ENCODE measurements at regions not wholly inside any gene's neighbourhood (a gene's known extent, or its start where the extent isn't known, plus 50 kb on each side); places are given as distances from the start of the nearest gene placed in this dataset.
"Not testable (repeated sequence)": the region's sequence is repeated elsewhere in the genome, so short reads cannot be mapped to it uniquely, and the experiment has no call there.

DNA sequence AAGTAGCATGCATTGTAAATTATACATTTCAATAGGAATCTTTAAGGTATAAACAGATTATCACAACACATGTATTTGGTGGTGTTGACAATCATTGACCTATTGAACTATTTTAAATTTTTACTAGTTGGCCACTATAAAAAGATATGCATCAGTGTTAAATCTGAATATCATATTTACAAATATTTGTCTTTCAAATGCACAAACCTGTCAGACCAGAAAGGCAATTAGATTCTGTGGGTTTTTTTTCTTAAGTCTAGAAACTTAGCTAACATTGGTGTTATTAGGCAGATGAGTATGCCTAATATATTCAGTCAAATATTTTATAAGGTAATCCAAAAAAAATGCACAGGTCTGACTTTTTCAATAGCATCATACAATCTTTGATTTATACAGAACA lies 241.4 kb upstream of the DGKB start:
- DNase-seq, result no peak
- intact Hi-C loops (cut with DNase I, micrococcal nuclease), result no loop called here
- ChIA-PET POLR2A (no interaction called here), CTCF (no interaction called here)
- Mint-ChIP-seq H3K9me3 (ENCODE audit: low read depth) (peaks cover 9% of the 10 kb centered on the region), H3K36me3 (ENCODE audit: low read depth) (no peaks in the 10 kb centered on the region), H3K4me3 (no peak overlapping the region), H3K27me3 (no peaks in the 10 kb centered on the region), H3K4me1 (no peaks in the 10 kb centered on the region), H3K27ac (no peak overlapping the region)
- ATAC-seq, result no peak

GRCh38 chr7:15143121-15143520 lies 240.6 kb upstream of the DGKB start:
- Mint-ChIP-seq H3K9me3 (ENCODE audit: low read depth) (peaks cover 11% of the 10 kb centered on the region), H3K4me1 (no peaks in the 10 kb centered on the region), H3K27me3 (no peaks in the 10 kb centered on the region), H3K36me3 (ENCODE audit: low read depth) (no peaks in the 10 kb centered on the region), H3K4me3 (no peak overlapping the region), H3K27ac (no peak overlapping the region)
- ATAC-seq (no peak), DNase-seq (no peak)
- CTCF ChIA-PET, result interaction anchor here (1.4 kb wide), 1 partner anchor 12 kb away, joined by 4 read pairs; no protein-coding TSS in a partner anchor
- intact Hi-C loops (cut with DNase I, micrococcal nuclease), result no loop called here
- POLR2A ChIA-PET, result no interaction called here

DNA sequence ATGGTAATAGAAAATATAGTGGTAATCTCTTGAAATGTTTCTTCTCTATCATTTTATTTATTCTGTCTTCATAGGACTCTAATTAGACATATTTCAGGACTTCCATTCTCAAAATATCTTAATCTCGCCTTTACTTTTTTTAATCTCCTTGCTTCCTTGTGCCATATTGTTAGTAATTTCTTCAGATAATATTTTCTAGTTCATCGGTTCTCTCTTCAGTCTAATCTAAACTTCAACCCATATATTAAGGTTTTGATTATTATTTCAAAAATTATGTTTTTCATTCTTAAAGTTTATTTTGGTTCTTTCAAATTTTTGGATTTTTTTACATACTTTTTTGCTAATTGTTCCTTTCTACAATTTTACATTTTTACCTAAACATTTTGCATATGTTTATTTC lies 237.9 kb upstream of the DGKB start:
- no peak for ATAC-seq

DNA sequence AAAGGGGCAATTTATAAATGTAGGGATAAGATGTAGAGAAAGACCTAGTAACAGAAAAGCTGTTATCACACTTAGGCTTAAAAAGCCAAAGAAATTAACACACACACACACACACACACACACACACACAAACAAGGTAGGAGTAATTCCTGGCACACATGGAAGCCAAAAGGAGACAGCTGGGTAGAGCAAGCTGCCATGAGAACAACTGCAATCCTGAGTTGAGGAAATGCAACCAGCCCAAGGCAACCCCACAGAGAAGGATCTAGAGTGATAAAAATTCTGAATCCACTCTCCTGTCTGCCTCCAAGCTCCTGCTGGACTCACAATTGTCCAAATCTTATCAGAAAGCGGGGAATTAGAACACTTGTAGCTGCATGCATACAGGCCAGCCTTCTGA lies 229.1 kb upstream of the DGKB start:
- Mint-ChIP-seq H3K27ac (no peak overlapping the region), H3K4me1 (no peaks in the 10 kb centered on the region), H3K27me3 (no peaks in the 10 kb centered on the region), H3K36me3 (ENCODE audit: low read depth) (no peaks in the 10 kb centered on the region), H3K9me3 (ENCODE audit: low read depth) (peaks cover 3% of the 10 kb centered on the region), H3K4me3 (no peak overlapping the region)
- DNase-seq (no peak), ATAC-seq (no peak)
- ChIA-PET POLR2A (no interaction called here), CTCF (no interaction called here)
- intact Hi-C loops (cut with DNase I, micrococcal nuclease), result no loop called here

More for the DNA sequence above, 237.9 kb upstream of the DGKB start:
- Mint-ChIP-seq H3K9me3 (ENCODE audit: low read depth) (peaks cover 4% of the 10 kb centered on the region), H3K36me3 (ENCODE audit: low read depth) (no peaks in the 10 kb centered on the region), H3K4me3 (no peak overlapping the region), H3K27ac (no peak overlapping the region), H3K27me3 (no peaks in the 10 kb centered on the region), H3K4me1 (no peaks in the 10 kb centered on the region)
- no peak for DNase-seq
- intact Hi-C loops (cut with DNase I, micrococcal nuclease), result no loop called here
- CTCF ChIA-PET, result no interaction called here
- POLR2A ChIA-PET, result no interaction called here

GRCh38 chr7:15130666-15131541 lies 228.4 kb upstream of the DGKB start:
- no peaks in the 10 kb centered on the region for H3K36me3 Mint-ChIP-seq (ENCODE audit: low read depth)
- intact Hi-C loops (cut with DNase I, micrococcal nuclease), result no loop called here
- H3K27ac Mint-ChIP-seq, result no peak overlapping the region
- H3K4me1 Mint-ChIP-seq, result no peaks in the 10 kb centered on the region
- H3K9me3 Mint-ChIP-seq (ENCODE audit: low read depth), result peaks cover 3% of the 10 kb centered on the region
- ATAC-seq (no peak), DNase-seq (no peak)
- ChIA-PET POLR2A (no interaction called here), CTCF (interaction anchor here (1.0 kb wide), 1 partner anchor 11 kb away, joined by 4 read pairs; no protein-coding TSS in a partner anchor)
- H3K27me3 Mint-ChIP-seq, result no peaks in the 10 kb centered on the region
- no peak overlapping the region for H3K4me3 Mint-ChIP-seq

DNA sequence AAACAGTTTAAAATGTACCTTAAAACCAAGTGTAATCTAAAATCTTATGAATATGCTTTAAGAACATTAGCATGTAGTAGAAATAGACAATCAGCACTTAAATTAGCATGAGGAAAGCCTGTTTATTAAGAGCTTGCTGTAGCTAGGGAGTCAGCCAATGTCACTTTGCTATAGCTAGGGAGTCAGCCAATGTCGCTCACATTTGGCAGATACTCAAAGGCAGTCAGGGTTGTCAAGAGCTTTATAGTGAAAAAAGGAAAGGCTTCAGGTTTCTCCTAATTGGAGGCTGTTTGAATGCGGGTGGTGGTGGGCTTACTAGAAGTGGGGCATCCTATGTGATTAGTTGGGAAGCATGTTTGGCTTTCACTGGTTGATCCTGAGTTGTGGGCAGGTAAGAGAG lies 226.2 kb upstream of the DGKB start:
- intact Hi-C loops (cut with DNase I, micrococcal nuclease), result no loop called here
- no peak for DNase-seq
- Mint-ChIP-seq H3K27ac (no peak overlapping the region), H3K36me3 (ENCODE audit: low read depth) (no peaks in the 10 kb centered on the region), H3K4me3 (no peak overlapping the region), H3K27me3 (no peaks in the 10 kb centered on the region), H3K4me1 (no peaks in the 10 kb centered on the region), H3K9me3 (ENCODE audit: low read depth) (peaks cover 3% of the 10 kb centered on the region)
- POLR2A ChIA-PET, result no interaction called here
- ATAC-seq, result no peak
- CTCF ChIA-PET, result interaction anchor here (1.0 kb wide), 1 partner anchor 28 kb away, joined by 3 read pairs; no protein-coding TSS in a partner anchor

DNA sequence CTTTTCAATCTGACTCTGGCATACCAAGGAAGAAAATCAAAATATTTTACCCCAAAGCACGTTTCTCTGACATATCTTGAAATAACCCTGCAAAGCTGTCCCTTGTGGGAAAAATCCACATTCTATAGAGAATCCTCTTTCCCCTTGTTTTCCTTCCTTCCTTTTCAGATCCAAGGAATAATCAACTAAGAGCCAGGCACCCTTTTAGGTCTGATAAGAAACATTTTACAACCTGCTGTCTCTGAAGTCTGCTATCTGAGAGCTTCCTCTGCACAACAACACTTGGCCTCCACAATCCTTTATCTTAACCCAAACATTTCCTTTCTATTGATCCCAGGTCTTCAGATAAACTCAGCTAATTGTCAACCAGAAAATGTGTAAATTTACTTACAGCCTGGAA lies 224.1 kb upstream of the DGKB start:
- H3K36me3 Mint-ChIP-seq (ENCODE audit: low read depth); H3K4me1 Mint-ChIP-seq; intact Hi-C loops (cut with DNase I, micrococcal nuclease); H3K27me3 Mint-ChIP-seq; H3K9me3 Mint-ChIP-seq (ENCODE audit: low read depth); DNase-seq; CTCF ChIA-PET; H3K27ac Mint-ChIP-seq; H3K4me3 Mint-ChIP-seq; POLR2A ChIA-PET; ATAC-seq: not testable (repeated sequence)

DNA sequence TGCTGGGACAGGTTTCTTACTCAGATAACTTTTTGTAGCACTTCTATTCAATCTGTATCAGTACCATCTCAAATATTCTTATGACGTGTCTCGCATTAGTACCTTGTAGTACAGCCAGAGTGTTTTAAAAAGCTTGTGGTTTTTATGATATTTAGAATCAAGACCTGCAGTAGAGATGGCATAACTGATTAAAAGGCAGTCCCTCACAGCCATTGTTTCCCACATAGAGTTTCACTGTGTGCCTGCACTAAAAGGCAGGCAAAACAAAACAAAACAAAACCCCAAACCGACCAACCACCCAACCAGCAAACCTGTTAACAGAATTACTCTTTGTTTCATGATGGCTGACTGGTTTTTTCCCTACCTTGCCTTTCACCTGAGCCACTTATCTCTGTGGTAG lies 221.3 kb upstream of the DGKB start:
- H3K4me1 Mint-ChIP-seq, result no peaks in the 10 kb centered on the region
- ChIA-PET POLR2A (no interaction called here), CTCF (no interaction called here)
- H3K27ac Mint-ChIP-seq, result no peak overlapping the region
- DNase-seq (no peak), ATAC-seq (no peak)
- H3K36me3 Mint-ChIP-seq (ENCODE audit: low read depth), result no peaks in the 10 kb centered on the region
- no peaks in the 10 kb centered on the region for H3K27me3 Mint-ChIP-seq
- H3K9me3 Mint-ChIP-seq (ENCODE audit: low read depth), result peaks cover 11% of the 10 kb centered on the region
- no peak overlapping the region for H3K4me3 Mint-ChIP-seq
- intact Hi-C loops (cut with DNase I, micrococcal nuclease), result no loop called here

DNA sequence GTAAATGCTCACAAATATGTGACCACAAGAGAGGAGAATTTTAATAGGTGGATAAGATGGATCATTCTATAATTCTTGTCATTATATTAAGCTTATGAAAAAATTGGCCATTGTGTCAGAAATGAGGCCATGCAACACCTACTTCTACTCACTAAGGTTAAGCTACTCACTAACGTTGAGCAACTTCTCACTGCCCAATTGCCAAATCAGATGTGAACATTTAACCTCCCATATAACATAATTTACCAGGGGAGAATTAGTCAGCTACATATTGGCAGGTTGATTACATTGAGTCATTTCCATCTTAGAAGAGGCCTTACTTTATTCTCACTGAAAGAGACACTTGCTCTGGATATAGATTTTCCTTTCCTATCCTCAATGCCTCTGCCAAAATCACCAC lies 211.2 kb upstream of the DGKB start:
- H3K27me3 Mint-ChIP-seq, result no peaks in the 10 kb centered on the region
- ChIA-PET CTCF (no interaction called here), POLR2A (no interaction called here)
- peaks cover 4% of the 10 kb centered on the region for H3K9me3 Mint-ChIP-seq (ENCODE audit: low read depth)
- no peak for DNase-seq
- H3K4me1 Mint-ChIP-seq, result no peaks in the 10 kb centered on the region
- intact Hi-C loops (cut with DNase I, micrococcal nuclease), result no loop called here
- no peak overlapping the region for H3K4me3 Mint-ChIP-seq
- ATAC-seq, result no peak
- no peaks in the 10 kb centered on the region for H3K36me3 Mint-ChIP-seq (ENCODE audit: low read depth)
- no peak overlapping the region for H3K27ac Mint-ChIP-seq

GRCh38 chr7:15105711-15106110 lies 203.2 kb upstream of the DGKB start:
- Mint-ChIP-seq H3K4me3 (no peak overlapping the region), H3K36me3 (ENCODE audit: low read depth) (no peaks in the 10 kb centered on the region), H3K27me3 (no peaks in the 10 kb centered on the region), H3K27ac (no peak overlapping the region), H3K9me3 (ENCODE audit: low read depth) (peaks cover 5% of the 10 kb centered on the region), H3K4me1 (no peaks in the 10 kb centered on the region)
- no peak for DNase-seq
- intact Hi-C loops (cut with DNase I, micrococcal nuclease), result no loop called here
- ChIA-PET CTCF (interaction anchor here (1.2 kb wide), 1 partner anchor 20 kb away, joined by 4 read pairs; no protein-coding TSS in a partner anchor), POLR2A (no interaction called here)
- ATAC-seq, result no peak

DNA sequence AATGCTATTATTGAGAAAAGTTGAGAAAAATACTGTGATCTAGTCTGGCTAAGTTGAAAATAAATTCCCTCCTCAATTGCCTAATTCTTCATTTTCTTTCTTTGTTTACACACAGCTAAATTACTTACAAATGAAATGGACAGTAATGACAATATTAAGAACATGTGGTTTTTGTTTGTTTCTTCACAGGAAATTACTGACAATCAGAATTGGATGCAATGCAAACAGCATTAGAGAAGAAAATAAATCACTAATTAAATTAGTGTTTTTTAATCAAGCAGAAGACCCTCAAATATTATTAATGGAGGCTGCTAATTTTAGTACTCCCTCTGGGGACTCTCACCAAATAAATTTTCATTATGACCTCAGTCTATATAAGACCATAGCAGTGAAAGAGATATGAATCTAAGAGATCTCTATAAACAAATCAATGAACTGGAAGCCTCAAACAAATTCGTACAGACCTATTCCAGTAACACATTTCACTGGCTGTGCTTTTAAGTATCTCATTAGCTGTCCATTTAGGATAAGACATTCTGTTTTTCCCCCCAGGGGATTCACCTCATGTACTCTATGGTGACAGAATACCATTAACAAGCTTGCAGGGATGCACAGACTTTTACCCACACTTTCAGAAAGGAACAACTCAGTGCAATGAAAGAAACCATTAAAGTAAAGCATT lies 202.0 kb upstream of the DGKB start:
- POLR2A ChIA-PET, result no interaction called here
- H3K4me1 Mint-ChIP-seq, result no peaks in the 10 kb centered on the region
- H3K27ac Mint-ChIP-seq, result no peak overlapping the region
- ATAC-seq, result no peak
- H3K9me3 Mint-ChIP-seq (ENCODE audit: low read depth), result peaks cover 5% of the 10 kb centered on the region
- H3K4me3 Mint-ChIP-seq, result no peak overlapping the region
- CTCF ChIA-PET, result no interaction called here
- intact Hi-C loops (cut with DNase I, micrococcal nuclease), result no loop called here
- no peak for DNase-seq
- H3K36me3 Mint-ChIP-seq (ENCODE audit: low read depth), result no peaks in the 10 kb centered on the region
- H3K27me3 Mint-ChIP-seq, result no peaks in the 10 kb centered on the region

- intact Hi-C loops (cut with DNase I, micrococcal nuclease), result no loop called here
- no peak overlapping the region for H3K4me3 Mint-ChIP-seq
Measured at GRCh38 chr7:15099074-15099473, 196.5 kb upstream of the DGKB start.

More at GRCh38 chr7:15099074-15099473, 196.5 kb upstream of the DGKB start:
- CTCF ChIA-PET, result no interaction called here
- POLR2A ChIA-PET, result no interaction called here
- DNase-seq (no peak), ATAC-seq (no peak)
- H3K9me3 Mint-ChIP-seq (ENCODE audit: low read depth), result peaks cover 2% of the 10 kb centered on the region
- no peaks in the 10 kb centered on the region for H3K27me3 Mint-ChIP-seq
- no peak overlapping the region for H3K27ac Mint-ChIP-seq
- H3K36me3 Mint-ChIP-seq (ENCODE audit: low read depth), result no peaks in the 10 kb centered on the region
- no peaks in the 10 kb centered on the region for H3K4me1 Mint-ChIP-seq
